ENCODE measurements at regions not wholly inside any gene's neighbourhood (a gene's known extent, or its start where the extent isn't known, plus 50 kb on each side); places are given as distances from the start of the nearest gene placed in this dataset.

- TF ChIP-seq EZH2 (IDR thresholded peaks at IDR 0.05; ENCODE audit: borderline replicate concordance, low read depth, low read length, poor library complexity, severe bottlenecking) = no peak
- TF ChIP-seq, protein P1, sequence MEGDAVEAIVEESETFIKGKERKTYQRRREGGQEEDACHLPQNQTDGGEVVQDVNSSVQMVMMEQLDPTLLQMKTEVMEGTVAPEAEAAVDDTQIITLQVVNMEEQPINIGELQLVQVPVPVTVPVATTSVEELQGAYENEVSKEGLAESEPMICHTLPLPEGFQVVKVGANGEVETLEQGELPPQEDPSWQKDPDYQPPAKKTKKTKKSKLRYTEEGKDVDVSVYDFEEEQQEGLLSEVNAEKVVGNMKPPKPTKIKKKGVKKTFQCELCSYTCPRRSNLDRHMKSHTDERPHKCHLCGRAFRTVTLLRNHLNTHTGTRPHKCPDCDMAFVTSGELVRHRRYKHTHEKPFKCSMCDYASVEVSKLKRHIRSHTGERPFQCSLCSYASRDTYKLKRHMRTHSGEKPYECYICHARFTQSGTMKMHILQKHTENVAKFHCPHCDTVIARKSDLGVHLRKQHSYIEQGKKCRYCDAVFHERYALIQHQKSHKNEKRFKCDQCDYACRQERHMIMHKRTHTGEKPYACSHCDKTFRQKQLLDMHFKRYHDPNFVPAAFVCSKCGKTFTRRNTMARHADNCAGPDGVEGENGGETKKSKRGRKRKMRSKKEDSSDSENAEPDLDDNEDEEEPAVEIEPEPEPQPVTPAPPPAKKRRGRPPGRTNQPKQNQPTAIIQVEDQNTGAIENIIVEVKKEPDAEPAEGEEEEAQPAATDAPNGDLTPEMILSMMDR (conservative IDR thresholded peaks at IDR 0.05; ENCODE audit: low read depth, low read length) = no peak
These were observed 1757.3 kb downstream of the PCDH7 start for GRCh38 chr4:32477518-32477917.
